Caco-2 (cell line): ENCODE measurements at regions not wholly inside any gene's neighbourhood (a gene's known extent, or its start where the extent isn't known, plus 50 kb on each side); places are given as distances from the start of the nearest gene placed in this dataset.

Source experiments
- BruUV-seq: library from RNA; stranded (reverse); fragments of 400-500 nt; replicated peaks from 2 replicates; lab custom pipeline; 2021; lab: Mats Ljungman, UMichigan
- CTCF ChIA-PET: fragments of 300-600 bp; sonication (Branson Sonifier 250); formaldehyde crosslinking; loops from one replicate; lab custom pipeline; 2022; ENCODE audit warnings: antibody characterized with exemption; lab: Charles Lee
- POLR2A ChIA-PET: fragments of 300-600 bp; sonication (Branson Sonifier 250); formaldehyde crosslinking; loops from one replicate; lab custom pipeline; 2022; ENCODE audit warnings: antibody characterized with exemption; lab: Charles Lee
- DNase-seq, 2 experiments: peaks; one replicate each; pipeline versions ENCODE4 v3.0.0 to v3.0.0-alpha.2; 2020 to 2022
- H3K27me3 ChIP-seq: replicated peaks from 2 replicates; pipeline ENCODE4 v1.6.0; 2011; ENCODE audit warnings: low read length; ENCODE audit not compliant: control insufficient read depth, insufficient read depth
- H3K36me3 ChIP-seq: 2 replicates; pipeline ENCODE4 v1.5.1; 2011; ENCODE audit warnings: low read length; ENCODE audit not compliant: control insufficient read depth, insufficient read depth
- H3K4me1 ChIP-seq: fragments of 250-450 bp; sonication (Bioruptor Pico); 2 replicates; pipeline ENCODE4 v1.5.1; 2020; ENCODE audit warnings: mild to moderate bottlenecking
- H3K4me3 ChIP-seq: 2 replicates; pipeline ENCODE4 v1.5.1; 2011; ENCODE audit warnings: low read depth, mild to moderate bottlenecking, control low read depth, low read length
- H3K9me3 ChIP-seq: fragments of 250-450 bp; sonication (Bioruptor Pico); 2 replicates; pipeline ENCODE4 v1.5.1; 2020; ENCODE audit warnings: mild to moderate bottlenecking, moderate library complexity
- H3K27ac Mint-ChIP-seq: one replicate; pipeline ENCODE4 v1.8.0; 2022; ENCODE audit warnings: mixed read lengths; ENCODE audit not compliant: unreplicated experiment
- H3K27me3 Mint-ChIP-seq: one replicate; pipeline ENCODE4 v1.8.0; 2022; ENCODE audit warnings: mixed read lengths; ENCODE audit not compliant: insufficient read depth, unreplicated experiment
- H3K36me3 Mint-ChIP-seq: one replicate; pipeline ENCODE4 v1.8.0; 2022; ENCODE audit warnings: mild to moderate bottlenecking, mixed read lengths; ENCODE audit not compliant: insufficient read depth, unreplicated experiment
- H3K4me1 Mint-ChIP-seq: one replicate; pipeline ENCODE4 v1.8.0; 2022; ENCODE audit warnings: low read depth, mixed read lengths; ENCODE audit not compliant: unreplicated experiment
- H3K4me3 Mint-ChIP-seq: one replicate; pipeline ENCODE4 v1.8.0; 2022; ENCODE audit warnings: mild to moderate bottlenecking, moderate library complexity, mixed read lengths; ENCODE audit not compliant: unreplicated experiment
- H3K9me3 Mint-ChIP-seq: one replicate; pipeline ENCODE4 v1.8.0; 2022; ENCODE audit warnings: mixed read lengths; ENCODE audit not compliant: unreplicated experiment
- intact Hi-C: fragments of 100-400 bp; cut with micrococcal nuclease; formaldehyde crosslinking; loops from one replicate; pipeline ENCODE4 v1.10.0; 2022; ENCODE audit not compliant: unreplicated experiment
- TF ChIP-seq, protein P1 (sequence below), 2 experiments: fragments of 200-600 bp in 1 of 2; IDR thresholded peaks; 1 replicate in 1 of 2; 2 replicates in 1 of 2; pipeline versions ENCODE4 v1.5.1 to v1.8.0; 2011 to 2022; ENCODE audit warnings: antibody characterized with exemption in 1 of 2, control low read depth in 1 of 2, inconsistent platforms in 1 of 2, low read depth in 1 of 2, low read length in 1 of 2, mild to moderate bottlenecking in 1 of 2, moderate library complexity in 1 of 2; ENCODE audit not compliant: insufficient read depth in 1 of 2, severe bottlenecking in 1 of 2, unreplicated experiment in 1 of 2

DNA sequence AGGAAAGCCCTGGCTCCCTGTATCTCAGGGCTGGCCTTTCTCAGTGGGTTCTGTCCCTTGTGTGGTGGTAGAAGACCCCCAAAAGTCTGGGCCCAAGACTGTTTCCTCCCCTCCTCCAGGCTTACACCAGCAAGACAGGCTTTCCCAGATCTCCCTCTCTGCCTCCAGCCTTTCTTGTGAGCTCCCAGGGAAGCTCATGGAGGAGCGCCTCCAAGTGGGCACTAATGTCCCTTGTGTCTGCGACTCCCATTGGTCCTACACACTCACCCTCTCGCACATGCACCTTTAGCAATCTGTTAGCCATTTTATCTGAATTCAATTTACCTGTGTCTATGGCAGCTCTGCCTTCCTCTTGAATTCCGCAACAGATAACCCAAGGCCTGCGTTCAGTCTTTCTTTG, 251.1 kb upstream of the CAND1 start:
- intact Hi-C loops: no loop called here
- no peak for DNase-seq
- H3K36me3 Mint-ChIP-seq: no peaks in the 10 kb centered on the region
- BruUV-seq: no TSS peak
- TF ChIP-seq, protein P1, sequence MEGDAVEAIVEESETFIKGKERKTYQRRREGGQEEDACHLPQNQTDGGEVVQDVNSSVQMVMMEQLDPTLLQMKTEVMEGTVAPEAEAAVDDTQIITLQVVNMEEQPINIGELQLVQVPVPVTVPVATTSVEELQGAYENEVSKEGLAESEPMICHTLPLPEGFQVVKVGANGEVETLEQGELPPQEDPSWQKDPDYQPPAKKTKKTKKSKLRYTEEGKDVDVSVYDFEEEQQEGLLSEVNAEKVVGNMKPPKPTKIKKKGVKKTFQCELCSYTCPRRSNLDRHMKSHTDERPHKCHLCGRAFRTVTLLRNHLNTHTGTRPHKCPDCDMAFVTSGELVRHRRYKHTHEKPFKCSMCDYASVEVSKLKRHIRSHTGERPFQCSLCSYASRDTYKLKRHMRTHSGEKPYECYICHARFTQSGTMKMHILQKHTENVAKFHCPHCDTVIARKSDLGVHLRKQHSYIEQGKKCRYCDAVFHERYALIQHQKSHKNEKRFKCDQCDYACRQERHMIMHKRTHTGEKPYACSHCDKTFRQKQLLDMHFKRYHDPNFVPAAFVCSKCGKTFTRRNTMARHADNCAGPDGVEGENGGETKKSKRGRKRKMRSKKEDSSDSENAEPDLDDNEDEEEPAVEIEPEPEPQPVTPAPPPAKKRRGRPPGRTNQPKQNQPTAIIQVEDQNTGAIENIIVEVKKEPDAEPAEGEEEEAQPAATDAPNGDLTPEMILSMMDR (IDR thresholded peaks at IDR 0.05; ENCODE audit: insufficient read depth in 1 of 2, low read depth in 1 of 2, low read length in 1 of 2, severe bottlenecking in 1 of 2, unreplicated experiment in 1 of 2): peak in 1 of 2 experiments; percentile 5
- no peak overlapping the region for H3K27ac Mint-ChIP-seq
- H3K4me1 Mint-ChIP-seq: no peaks in the 10 kb centered on the region
- H3K27me3 Mint-ChIP-seq: peaks cover 8% of the 10 kb centered on the region
- Histone ChIP-seq H3K9me3 (no peaks in the 10 kb centered on the region), H3K27me3 (no peaks in the 10 kb centered on the region), H3K36me3 (no peaks in the 10 kb centered on the region), H3K4me1 (no peaks in the 10 kb centered on the region), H3K4me3 (no peak overlapping the region)
- H3K4me3 Mint-ChIP-seq: no peak overlapping the region
- no peaks in the 10 kb centered on the region for H3K9me3 Mint-ChIP-seq
- ChIA-PET CTCF (no interaction called here), POLR2A (no interaction called here)

DNA sequence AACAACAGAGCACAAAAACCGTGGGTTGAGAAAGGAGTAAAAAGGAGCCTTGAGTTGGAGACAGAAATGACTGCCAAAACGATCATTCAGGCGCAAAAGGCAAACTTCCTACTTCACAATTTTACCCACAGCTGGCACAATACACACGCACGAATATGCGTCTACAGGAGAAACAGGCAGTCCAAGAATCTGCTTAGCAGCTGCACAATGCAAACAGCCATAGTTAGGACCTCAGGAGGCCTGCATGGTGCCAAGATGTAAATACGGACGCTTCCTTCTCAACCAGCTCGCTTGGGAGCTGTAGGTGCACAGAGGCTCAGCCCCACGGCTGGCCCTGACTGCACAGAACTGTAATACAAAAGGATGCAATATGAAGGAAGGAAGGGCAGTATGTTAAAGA, 250.1 kb upstream of the CAND1 start:
- no peak overlapping the region for H3K4me3 ChIP-seq
- ChIA-PET POLR2A (no interaction called here), CTCF (no interaction called here)
- Mint-ChIP-seq H3K4me3 (no peak overlapping the region), H3K27ac (no peak overlapping the region), H3K36me3 (no peaks in the 10 kb centered on the region), H3K4me1 (no peaks in the 10 kb centered on the region), H3K9me3 (no peaks in the 10 kb centered on the region), H3K27me3 (peaks cover 15% of the 10 kb centered on the region)
- H3K36me3 ChIP-seq: no peaks in the 10 kb centered on the region
- TF ChIP-seq, protein P1 (IDR thresholded peaks at IDR 0.05; ENCODE audit: insufficient read depth in 1 of 2, low read depth in 1 of 2, low read length in 1 of 2, severe bottlenecking in 1 of 2, unreplicated experiment in 1 of 2): no peak
- intact Hi-C loops: no loop called here
- DNase-seq: no peak
- BruUV-seq: no TSS peak
- H3K4me1 ChIP-seq: no peaks in the 10 kb centered on the region
- H3K27me3 ChIP-seq: no peaks in the 10 kb centered on the region
- H3K9me3 ChIP-seq: no peaks in the 10 kb centered on the region

GRCh38 chr12:67025543-67026114, 243.5 kb upstream of the CAND1 start:
- ChIA-PET CTCF (interaction anchor here (1.2 kb wide), 1 partner anchor 197 kb away, joined by 5 read pairs; no protein-coding TSS in a partner anchor), POLR2A (no interaction called here)
- H3K9me3 ChIP-seq: no peaks in the 10 kb centered on the region
- H3K27ac Mint-ChIP-seq: no peak overlapping the region
- no peaks in the 10 kb centered on the region for H3K36me3 ChIP-seq
- TF ChIP-seq, protein P1 (IDR thresholded peaks at IDR 0.05; ENCODE audit: insufficient read depth in 1 of 2, low read depth in 1 of 2, low read length in 1 of 2, severe bottlenecking in 1 of 2, unreplicated experiment in 1 of 2): peak; percentile 70 to 76
- H3K4me3 Mint-ChIP-seq: no peak overlapping the region
- peaks cover 3% of the 10 kb centered on the region; the same call in 1 of the 2 replicates for H3K4me1 ChIP-seq
- intact Hi-C loops: loop anchor here (2.0 to 5.0 kb wide), 2 partner anchors 42 to 195 kb away; no protein-coding TSS in a partner anchor
- H3K9me3 Mint-ChIP-seq: no peaks in the 10 kb centered on the region
- H3K36me3 Mint-ChIP-seq: no peaks in the 10 kb centered on the region
- no peaks in the 10 kb centered on the region for H3K27me3 ChIP-seq
- H3K27me3 Mint-ChIP-seq: peaks cover 15% of the 10 kb centered on the region
- no peak overlapping the region for H3K4me3 ChIP-seq
- peaks cover 7% of the 10 kb centered on the region for H3K4me1 Mint-ChIP-seq
- no TSS peak for BruUV-seq
- peak; percentile 47 to 70 for DNase-seq
